ENCODE measurements at regions not wholly inside any gene's neighbourhood (a gene's known extent, or its start where the extent isn't known, plus 50 kb on each side); places are given as distances from the start of the nearest gene placed in this dataset.

DNA sequence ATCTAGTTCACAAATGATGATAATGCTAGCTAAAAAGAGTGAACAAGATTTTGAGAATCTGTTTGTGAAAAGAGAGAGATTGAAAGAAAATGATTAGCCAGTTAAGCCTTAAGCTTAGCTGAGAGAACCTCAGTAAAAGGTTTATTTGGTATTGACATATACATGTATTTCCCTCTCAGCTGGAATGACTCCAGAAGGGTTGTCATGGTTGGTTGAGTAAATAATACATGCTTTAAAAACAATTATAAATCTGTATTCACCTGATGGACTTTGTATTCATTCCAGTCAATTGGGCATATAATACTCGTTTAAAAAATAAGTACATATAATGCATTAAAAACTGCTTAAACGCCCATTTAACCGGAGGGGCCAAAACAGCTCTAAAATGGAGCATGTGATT is 181.4 kb downstream of the GRB14 start:
- no peak for DNase-seq

DNA sequence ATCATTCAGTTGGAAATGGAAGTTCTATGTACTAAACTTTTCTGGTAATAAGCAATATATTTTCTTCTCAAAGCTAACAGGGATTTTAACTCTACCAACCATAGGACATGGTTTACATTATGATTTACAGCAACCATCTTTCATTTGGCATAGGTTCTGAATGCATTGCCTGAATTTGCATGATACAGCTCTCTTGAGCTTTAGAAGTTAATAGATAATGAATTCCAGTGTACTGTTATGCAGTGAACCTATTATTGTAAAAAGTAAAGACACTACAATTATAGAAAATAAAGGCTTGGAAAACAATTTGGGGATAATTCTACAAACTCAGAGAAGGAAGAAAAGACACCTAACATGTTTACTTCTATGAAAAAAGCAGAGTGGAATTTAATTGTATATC is 182.0 kb downstream of the GRB14 start:
- no peak for DNase-seq

DNA sequence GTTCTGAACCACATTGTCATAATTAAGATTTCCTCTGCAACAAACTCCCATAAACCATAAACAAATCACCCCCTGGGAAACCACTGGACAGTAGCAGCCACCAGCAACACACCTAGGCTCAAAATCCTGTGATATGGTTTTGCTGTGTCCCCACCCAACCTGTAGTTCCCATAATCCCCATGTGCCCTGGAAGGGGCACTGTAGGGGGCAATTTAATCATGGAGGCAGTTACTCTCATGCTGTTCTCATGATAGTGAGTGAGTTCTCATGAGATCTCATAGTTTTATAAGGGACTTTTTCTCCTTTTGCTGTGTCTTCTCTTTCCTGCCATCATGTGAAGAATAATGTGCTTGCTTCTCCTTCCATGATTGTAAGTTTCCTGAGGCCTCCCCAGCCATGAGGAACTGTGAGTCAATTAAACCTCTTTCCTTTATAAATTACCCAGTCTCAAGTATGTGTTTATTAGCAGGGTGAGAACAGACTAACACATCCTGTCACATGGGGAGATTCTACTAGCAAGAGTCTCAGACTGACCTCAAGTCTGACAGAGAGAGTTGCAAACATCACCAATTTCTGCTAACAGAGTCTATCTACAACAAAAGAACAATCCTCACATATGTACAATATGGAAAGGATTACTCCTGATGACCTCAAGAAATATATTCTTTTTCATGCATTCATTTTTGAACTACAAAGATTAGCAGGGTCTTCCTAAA is 182.6 kb downstream of the GRB14 start:
- DNase-seq = no peak

DNA sequence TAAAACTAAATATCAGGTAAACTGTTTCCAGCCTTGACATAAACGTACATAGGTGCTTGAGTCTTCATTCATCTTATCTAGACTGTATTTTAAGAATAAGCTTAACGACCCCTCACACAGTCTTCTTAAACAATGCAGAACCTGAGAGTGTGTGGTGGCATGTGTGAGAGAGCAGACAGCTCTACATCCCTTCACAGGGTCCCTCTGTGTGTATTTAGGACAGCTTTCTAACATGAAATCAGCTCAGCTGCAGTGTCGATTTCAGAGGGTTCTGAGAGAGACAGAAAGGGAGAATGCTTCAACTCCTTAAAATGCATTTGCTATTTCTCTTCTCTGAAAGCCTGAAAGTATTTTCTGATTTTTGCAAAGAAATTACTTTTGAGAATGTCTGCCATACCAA is 185.2 kb downstream of the GRB14 start:
- DNase-seq = no peak

DNA sequence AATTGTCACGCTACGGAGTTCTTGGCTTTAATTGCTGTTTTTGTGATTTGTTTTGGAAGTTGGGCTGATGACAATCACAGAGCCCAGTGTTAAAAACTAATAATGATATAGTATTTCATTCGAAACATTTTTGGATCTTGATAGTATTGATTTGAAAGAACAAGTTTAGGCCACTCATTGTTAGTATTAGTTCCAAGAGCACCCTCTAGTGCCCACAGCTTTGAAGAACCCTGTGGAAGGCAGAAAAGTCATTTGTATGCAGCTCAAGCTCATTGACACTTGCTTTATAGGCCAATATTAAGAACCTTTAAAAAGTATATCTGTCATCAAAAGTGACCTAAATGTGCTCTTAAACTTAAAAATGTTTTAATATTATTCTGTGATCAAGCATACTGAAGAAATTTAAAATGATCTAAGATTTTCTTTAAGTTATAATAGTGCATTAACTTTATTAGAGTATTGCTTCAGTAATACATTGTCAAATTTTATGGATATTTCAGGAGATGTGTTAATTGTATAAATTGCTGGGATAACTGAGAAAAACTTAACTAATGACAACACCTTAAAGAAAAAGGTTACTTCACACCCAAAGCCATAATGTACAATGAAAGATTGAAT is 191.0 kb downstream of the GRB14 start:
- DNase-seq = no peak

DNA sequence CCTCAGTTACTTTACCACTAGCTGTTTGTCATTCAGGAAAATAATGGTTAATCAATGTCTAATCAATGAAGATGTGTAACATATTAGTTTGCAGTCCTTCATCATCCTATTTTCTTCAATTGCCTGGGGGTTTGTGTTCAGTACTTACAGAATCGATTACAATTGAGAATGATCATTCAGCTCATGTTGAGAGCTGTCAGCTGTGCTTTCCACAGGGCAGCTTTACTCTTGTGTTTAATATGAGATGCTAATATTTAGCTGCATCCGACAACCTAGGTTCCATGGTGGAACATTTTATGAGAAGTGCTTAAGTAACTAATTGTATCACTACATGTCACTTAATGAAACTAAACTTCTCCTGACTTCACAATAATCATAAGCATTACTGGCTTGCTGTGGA is 191.9 kb downstream of the GRB14 start:
- DNase-seq = no peak

DNA sequence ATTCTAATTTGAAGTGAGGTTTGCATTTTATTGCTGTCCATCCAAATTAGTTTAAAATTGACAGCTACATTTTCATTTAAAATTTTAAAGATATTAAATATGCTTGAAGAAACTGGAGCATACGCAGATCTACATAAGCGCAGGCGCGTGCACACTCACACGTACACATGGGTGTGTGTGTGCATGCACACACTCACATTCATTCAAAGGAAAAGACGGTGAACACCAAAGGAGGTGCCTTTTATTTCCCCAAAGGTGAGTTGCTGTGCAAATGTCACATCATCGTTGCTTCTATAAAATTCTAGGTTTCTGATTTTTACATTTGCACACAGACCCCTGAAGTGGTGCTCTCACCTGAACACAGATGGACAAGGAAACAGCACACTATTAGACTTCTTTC is 194.2 kb downstream of the GRB14 start:
- no peak for DNase-seq

DNA sequence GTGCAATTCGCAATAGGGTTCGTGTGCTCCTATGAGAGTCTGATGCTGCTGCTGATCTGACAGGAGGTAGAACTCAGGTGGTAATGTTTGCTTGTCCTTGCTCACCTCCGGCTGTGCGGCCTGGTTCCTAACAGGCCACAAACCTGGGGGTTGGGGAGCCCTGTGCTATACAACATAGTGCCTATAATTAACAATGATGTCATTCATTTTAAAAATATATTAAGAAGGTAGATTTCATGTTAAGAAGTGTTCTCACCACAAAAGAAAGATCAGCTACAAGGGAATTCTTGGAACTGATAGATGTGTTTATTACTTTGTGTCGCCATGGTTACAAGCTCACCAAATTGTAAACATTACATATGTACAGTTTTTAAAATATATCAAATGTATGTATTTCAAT is 200.5 kb downstream of the GRB14 start:
- DNase-seq = no peak

DNA sequence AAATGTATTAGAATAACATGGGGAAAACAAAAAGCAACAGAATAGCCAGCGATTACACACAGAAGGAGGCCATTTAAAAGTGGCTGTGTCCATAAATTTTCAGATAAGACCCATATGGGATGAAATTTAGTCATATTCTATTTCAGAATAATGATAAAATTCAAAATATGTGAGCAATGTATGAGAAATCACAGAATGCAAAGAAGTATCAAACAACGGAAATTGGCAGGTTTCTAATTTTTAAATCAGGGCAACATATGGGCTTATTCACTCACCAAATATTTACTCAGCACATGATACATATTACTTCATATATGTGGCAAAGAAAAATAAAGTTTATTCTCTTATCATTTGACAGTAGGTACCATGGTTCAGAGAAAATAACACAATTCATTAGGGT is 208.5 kb downstream of the GRB14 start:
- DNase-seq = no peak

DNA sequence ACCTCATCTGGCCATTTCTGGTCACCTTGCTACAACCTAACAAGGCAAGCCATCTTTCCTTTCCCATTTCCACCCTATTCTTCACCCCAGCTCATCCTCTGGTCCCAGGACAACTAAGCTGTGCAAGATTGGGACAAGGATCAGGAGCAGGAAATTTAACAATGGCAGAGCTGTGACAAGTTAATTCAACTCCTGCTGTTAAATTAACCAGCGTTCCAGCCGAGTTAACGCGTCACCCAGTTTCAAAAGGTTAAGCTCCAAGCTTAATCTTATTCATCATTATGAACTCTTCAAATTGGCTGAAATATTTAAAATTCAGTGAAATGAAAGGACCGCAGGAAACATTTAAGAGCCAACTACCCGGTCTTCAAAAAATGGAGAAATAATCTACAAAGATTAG is 231.9 kb downstream of the GRB14 start:
- no peak for DNase-seq

DNA sequence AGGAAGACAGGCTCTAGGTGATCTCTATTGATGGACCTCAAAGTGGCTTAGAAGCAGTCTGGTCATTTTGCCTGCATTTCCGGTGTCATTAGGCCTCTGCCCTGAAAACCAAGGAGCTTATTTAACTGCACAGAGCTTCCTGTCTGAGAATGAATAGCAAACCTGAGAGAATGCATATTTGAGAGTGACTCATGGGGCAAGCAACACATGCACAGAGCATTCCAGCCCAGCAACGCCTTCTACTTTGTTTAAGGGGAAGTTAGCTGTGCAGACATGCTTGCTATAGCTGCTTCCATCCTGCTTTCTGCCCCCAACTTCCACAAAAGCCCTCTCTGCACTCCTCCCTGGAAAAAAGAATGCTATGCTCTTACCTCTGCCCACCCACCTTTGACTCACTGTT is 232.8 kb downstream of the GRB14 start:
- peak; percentile 8 for DNase-seq

DNA sequence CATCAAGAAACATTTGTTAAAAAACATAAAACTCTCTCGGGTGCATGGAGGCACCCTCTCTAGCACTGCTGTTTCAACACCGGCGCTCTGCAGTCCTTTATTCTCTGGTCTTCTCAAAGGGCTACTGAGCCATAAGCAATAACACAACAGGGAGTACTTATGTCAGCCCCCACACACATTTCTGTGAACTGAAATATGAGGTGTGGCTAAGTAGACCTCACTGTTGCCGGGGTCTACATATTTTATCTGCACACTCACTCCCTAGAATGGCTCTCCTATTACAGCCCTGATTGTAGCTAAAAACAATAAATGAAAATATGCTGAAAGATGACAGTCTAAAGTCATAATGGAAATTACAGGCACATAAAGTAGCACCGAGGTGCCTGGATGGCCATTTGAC is 235.1 kb downstream of the GRB14 start:
- no peak for DNase-seq

DNA sequence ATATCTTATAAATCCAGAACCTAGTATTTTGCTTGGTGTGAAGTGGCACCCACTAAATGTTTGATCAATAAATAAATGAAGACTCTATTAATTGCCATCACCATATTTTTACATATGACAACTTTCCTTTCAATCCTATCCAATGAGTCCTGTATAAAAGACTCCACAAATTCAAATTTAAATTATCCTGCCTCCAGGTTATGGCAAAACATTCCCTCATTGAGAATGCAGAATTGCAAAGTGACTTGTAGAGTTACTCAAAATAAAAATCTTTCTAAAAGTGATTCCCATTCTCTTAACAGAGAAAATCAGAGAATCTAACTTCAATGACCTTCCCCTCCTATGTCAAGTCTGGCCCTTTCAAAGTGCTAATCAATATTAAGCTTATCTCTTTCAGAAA is 236.8 kb downstream of the GRB14 start:
- DNase-seq = no peak

DNA sequence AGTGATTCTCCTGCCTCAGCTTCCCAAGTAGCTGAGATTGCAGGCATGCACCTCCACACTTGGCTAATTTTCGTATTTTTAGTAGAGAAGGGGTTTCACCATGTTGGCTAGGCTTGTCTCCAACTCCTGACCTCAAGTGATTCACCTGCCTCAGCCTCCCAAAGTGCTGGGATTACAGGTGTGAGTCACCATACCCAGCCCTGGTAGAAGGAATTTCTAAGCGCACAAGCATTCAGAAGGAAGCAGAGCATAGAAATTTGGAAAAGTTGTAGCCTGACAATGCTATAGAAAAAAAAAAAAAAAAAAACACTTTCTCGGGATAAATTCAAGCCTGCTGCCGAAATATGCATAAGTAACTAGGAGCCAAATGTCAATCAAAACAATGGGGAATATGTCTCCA is 249.4 kb downstream of the GRB14 start:
- DNase-seq = no peak

DNA sequence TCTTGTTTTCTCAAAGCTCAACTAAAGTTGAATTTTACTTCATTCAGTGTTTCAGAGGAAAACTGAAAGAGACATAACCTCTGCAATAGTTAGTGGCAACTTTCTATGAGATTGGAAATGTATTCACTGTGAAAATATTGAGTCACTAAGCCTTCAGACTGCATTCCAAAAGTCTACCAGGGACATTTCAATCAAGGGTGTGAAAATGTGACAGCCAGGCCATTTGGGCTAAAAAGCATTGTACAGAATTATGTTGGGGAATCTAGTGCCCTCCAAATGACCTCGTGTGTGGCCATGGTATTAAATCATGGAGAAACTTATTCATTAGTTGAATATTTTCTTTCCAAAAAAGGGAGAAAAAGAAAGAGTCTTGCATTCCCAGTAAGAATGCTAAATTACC is 251.9 kb downstream of the GRB14 start:
- no peak for DNase-seq

DNA sequence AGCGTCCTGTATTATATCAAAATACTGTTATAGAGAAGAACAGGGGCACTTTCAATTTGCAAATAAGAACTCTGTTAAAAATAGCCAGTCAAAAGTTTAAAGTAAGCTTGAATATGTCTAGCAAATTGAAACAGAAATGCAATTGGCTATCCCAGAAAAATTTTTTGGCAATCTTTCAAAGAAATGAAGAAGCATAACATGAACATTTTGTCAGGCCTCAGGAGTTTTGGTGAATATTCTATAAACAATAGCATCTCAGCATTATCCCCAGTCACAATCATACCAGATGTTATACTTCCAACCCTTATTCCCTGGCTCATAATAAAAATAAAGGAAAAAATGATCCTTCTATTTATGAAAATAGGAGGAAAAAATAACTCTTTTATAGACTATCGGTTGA is 252.4 kb downstream of the GRB14 start:
- DNase-seq = no peak

DNA sequence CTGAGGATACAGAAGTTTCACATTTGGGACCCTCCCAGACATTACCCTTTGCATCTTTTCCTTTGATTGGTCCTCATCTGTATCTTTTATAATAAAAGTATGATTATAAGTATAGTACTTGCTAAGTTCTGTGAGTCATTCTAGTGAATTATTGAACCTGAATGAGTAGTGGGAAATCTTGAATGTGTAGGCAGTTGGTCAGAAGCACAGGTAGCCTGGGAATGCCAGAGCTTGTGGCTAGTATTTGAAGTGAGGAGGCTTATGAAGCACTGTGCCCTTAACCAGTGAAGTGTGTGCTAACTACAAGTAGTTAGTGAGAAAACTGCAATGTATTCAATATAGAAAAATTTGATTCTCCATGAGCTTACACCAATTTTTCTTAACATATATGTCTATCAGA is 257.6 kb downstream of the GRB14 start:
- DNase-seq = no peak

DNA sequence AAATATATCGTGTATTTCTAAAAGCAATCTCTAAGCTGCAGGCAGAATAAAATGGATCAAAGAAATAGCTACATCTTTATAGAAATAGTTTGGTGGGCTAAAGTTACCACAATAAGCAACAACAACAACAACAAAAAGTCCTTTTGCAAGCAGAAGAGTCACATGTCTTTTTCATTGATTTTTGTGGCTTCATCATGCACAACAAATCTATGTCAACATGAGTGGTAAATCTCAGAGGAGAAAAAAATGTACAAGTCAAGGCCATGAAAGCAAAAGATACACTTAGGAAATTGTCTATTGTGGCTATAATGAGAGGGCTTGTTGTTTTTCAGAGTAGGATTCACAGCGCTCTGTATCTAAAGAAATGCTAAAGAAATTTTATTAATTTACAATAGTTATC is 269.7 kb downstream of the GRB14 start:
- no peak for DNase-seq

DNA sequence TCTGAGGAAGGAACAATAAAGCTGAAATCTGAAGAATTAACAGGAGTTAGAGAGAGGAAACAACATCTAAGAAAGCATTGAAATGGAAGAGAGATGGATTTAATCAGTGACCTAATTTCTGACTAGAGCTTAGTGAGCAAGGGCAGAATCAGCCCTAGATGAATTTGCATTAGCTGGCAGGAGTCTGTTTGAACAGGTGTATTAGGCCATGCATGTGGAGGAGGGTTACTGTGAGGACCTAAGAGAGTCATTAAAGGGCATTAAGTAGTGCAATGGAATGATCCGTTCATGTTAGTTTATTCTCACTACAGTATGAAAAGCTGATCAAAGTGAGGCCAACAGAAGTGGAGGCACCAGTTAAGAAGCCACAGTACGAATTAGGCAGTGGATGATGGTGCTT is 285.3 kb downstream of the GRB14 start:
- no peak for DNase-seq

DNA sequence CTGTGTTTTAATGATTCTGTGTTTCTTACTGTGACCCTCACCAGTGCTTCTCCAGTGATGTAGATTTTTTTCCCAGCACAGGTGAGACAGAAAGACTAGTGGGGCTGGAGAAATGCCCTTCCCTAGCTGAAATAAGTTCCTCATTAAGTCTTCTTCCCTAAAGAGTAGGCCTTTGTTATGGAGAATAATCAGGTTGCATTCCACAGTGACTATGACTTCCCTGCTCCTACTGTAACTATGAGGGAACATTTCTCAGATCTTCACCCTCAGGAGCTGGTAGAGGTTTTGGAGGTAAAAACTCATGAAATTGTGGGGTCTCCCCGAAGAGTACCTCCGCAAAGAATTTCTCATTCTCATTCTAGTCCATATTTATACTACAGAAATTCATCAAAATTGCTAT is 286.2 kb downstream of the GRB14 start:
- DNase-seq = no peak

DNA sequence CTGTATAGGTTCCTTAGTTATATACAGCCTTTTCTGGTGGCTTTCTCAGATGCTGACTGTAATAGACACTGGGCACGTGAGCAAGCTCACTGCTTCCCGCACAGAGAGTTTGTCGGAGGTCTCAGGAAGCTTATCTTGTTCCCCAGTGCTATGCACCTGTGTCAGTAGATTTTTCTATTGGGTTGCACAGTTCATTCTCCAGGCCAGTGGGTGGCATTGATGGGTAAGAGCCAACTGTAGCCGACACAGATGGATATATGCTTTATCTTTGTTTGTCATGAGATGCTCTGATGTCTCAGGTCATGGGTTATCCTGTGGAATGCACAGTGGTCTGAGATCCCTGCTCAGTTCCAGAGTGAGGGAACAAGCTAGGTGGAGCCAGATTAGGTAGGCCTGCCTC is 293.0 kb downstream of the GRB14 start:
- no peak for DNase-seq

DNA sequence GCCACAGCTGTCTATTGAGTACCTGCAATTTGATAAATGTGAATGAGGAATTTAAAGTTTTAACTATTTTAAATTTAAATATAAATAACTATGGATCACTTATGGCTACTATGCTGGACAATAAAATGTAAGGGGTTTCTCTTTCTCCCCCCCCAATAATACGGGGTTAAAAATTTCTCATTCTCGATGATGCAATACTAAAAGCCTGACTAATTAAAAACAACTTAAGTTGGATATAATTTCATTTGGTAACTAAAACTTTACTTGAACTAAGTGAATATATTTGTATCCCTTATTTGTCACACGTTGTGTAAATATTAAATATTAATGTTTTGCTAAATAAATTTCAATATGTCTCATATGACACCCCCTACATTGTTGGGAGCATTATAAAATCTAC is 297.3 kb downstream of the GRB14 start:
- no peak for DNase-seq

DNA sequence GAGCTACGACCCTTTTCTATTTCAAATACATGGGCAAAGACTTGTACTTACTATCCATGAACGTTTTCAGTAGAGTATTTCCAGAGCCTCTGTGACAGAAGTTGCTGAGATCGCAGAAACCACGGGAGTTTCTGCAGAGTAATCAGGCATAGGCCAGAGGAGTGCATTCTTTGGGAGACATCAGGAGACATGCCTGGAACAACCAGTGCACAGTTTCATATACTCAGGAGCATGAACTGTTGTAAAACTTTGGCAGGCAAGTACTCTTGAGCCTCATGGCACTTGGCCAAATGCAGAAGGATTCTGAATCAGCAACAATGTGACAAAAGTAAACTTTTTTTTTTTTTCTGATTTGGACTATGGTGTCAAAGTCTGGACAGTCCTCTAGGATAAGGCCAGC is 307.1 kb downstream of the GRB14 start:
- DNase-seq = no peak

DNA sequence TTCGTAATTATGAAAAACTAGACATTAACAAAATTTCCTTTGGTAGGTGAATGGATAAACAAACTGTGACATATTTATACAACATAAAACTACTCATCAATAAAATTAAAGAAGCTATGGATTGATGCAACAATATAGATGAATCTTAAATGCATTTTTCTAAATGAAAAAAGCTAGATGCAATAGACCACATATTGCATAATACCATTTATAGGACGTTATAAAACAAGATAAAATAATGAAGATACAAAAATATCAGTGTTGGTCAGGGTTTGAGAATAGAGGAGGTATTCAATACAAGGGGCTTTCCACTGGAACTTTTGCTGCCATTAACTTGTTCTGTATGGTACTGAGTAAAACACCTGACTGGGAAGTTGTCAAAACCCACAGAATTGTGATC is 314.4 kb downstream of the GRB14 start:
- DNase-seq = no peak

DNA sequence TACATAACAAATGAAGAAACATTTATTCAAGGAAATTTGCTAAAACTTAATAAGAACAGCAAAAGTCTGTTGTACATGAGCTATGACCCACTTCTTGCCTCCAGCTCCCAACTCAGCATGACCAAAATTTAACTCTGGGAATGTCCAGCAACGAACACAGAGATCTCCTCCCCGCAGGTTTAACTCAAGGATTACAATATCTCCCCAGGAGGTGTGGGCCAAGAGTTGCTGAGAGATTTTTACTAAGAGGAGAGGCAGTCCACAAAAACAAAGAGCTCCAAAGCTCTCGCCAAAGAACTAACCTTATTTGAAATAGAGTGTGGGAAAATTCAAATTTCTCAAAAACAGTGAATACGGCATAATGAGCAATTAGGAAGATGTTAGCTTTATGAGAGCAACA is 318.5 kb downstream of the GRB14 start:
- DNase-seq = no peak
